Panc1 (cell line): ENCODE measurements at regions not wholly inside any gene's neighbourhood (a gene's known extent, or its start where the extent isn't known, plus 50 kb on each side); places are given as distances from the start of the nearest gene placed in this dataset.

Experiments used
- ATAC-seq: fragments of 200-7000 bp; cut with Tn5 transposase; 2 replicates; pipeline ENCODE4 v1.9.1; 2020; ENCODE audit warnings: mild to moderate bottlenecking, moderate library complexity
- BruUV-seq: library from RNA; stranded (reverse); fragments of 400-500 nt; replicated peaks from 2 replicates; lab custom pipeline; 2021; lab: Mats Ljungman, UMichigan
- CTCF ChIA-PET: fragments of 300-600 bp; sonication (Branson Sonifier 250); formaldehyde crosslinking; loops from one replicate; lab custom pipeline; 2022; ENCODE audit warnings: antibody characterized with exemption; lab: Charles Lee
- POLR2A ChIA-PET: fragments of 300-600 bp; sonication (Branson Sonifier 250); formaldehyde crosslinking; loops from one replicate; lab custom pipeline; 2022; ENCODE audit warnings: antibody characterized with exemption; lab: Charles Lee
- DNase-seq: peaks from one replicate; pipeline ENCODE4 v3.0.0-alpha.2; 2010; ENCODE audit warnings: low read depth, low spot score
- H3K27ac ChIP-seq: 2 replicates; pipeline ENCODE4 v1.5.1; 2011; ENCODE audit warnings: mild to moderate bottlenecking, low read length, inconsistent platforms
- H3K27me3 ChIP-seq: fragments of 200-500 bp; sonication (Bioruptor generic); 2 replicates; pipeline ENCODE4 v1.6.0; 2014; ENCODE audit warnings: low read length, inconsistent platforms; ENCODE audit not compliant: control insufficient read depth, insufficient read depth
- H3K36me3 ChIP-seq: fragments of 200-500 bp; sonication (Bioruptor generic); 2 replicates; pipeline ENCODE4 v1.5.1; 2014; ENCODE audit warnings: inconsistent platforms, mild to moderate bottlenecking, low read length, moderate library complexity; ENCODE audit not compliant: control insufficient read depth, insufficient read depth
- H3K4me1 ChIP-seq: 2 replicates; pipeline ENCODE4 v1.5.1; 2011; ENCODE audit warnings: inconsistent platforms, mild to moderate bottlenecking, low read length, moderate library complexity; ENCODE audit not compliant: control insufficient read depth, insufficient read depth
- H3K4me3 ChIP-seq, 2 experiments: 2 replicates each; pipeline ENCODE4 v1.5.1; 2011 to 2012; ENCODE audit warnings: low read depth in 2 of 2, low read length in 2 of 2, mild to moderate bottlenecking in 2 of 2, inconsistent platforms in 1 of 2, moderate library complexity in 1 of 2
- H3K9me3 ChIP-seq: fragments of 200-500 bp; sonication (Bioruptor generic); 2 replicates; pipeline ENCODE4 v1.5.1; 2014; ENCODE audit warnings: low read depth, mild to moderate bottlenecking, inconsistent platforms, low read length, moderate library complexity; ENCODE audit not compliant: control insufficient read depth, insufficient read depth
- POLR2AphosphoS5 ChIP-seq: IDR thresholded peaks from 2 replicates; pipeline ENCODE4 v1.6.1; 2012; ENCODE audit warnings: mild to moderate bottlenecking, low read depth, low read length, moderate library complexity
- SIN3A ChIP-seq: IDR thresholded peaks from 2 replicates; pipeline ENCODE4 v1.6.1; 2012; ENCODE audit warnings: low read depth, mild to moderate bottlenecking, low read length, moderate library complexity, borderline replicate concordance; ENCODE audit not compliant: insufficient read depth
- TCF7L2 ChIP-seq: IDR thresholded peaks from 2 replicates; pipeline ENCODE4 v1.6.1; 2011; ENCODE audit warnings: mild to moderate bottlenecking, low read depth, low read length, inconsistent platforms
- in situ Hi-C: cut with HindIII; loops from 2 replicates; pipeline ENCODE4 v1.10.0; 2016; ENCODE audit warnings: low sequenced_read_pairs, low pct_unique_long_range_greater_than_20kb
- intact Hi-C: fragments of 100-400 bp; cut with micrococcal nuclease; formaldehyde crosslinking; loops from one replicate; pipeline ENCODE4 v1.10.0; 2022; ENCODE audit not compliant: unreplicated experiment
- TF ChIP-seq, protein P1 (sequence below): fragments of 450-650 bp; IDR thresholded peaks from 2 replicates; pipeline ENCODE4 v1.5.1; 2017; ENCODE audit warnings: mild to moderate bottlenecking
- TF ChIP-seq, protein P2 (sequence below), 2 experiments: IDR thresholded peaks; 2 replicates each; pipeline ENCODE4 v1.6.1; 2011 to 2012; ENCODE audit warnings: low read depth in 2 of 2, control low read depth in 1 of 2, low read length in 1 of 2, mild to moderate bottlenecking in 1 of 2, moderate library complexity in 1 of 2; ENCODE audit not compliant: insufficient read depth in 1 of 2

DNA sequence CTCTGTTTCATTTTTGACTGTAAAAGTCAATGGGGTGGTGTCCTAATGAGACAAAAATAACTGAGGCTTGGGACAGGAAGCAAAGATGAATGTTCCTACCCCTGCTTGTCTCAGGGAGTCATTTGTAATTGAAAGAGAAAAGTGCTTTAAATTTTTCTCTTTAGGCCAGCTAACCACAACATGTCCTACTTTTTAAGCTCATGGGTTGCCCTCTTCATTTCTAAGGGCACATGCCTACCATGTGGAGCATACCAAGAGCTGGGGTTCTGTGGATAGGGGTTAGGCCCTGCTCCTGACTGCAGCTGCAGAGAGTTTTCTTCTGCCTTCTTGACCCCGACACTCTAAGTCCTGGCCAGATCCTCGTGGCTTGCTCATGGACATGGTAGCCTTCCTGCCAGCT, 96.8 kb upstream of the ARL4C start:
- no peaks in the 10 kb centered on the region for H3K9me3 ChIP-seq
- ChIA-PET POLR2A (no interaction called here), CTCF (no interaction called here)
- TF ChIP-seq TCF7L2 = no peak
- TF ChIP-seq, protein P1, sequence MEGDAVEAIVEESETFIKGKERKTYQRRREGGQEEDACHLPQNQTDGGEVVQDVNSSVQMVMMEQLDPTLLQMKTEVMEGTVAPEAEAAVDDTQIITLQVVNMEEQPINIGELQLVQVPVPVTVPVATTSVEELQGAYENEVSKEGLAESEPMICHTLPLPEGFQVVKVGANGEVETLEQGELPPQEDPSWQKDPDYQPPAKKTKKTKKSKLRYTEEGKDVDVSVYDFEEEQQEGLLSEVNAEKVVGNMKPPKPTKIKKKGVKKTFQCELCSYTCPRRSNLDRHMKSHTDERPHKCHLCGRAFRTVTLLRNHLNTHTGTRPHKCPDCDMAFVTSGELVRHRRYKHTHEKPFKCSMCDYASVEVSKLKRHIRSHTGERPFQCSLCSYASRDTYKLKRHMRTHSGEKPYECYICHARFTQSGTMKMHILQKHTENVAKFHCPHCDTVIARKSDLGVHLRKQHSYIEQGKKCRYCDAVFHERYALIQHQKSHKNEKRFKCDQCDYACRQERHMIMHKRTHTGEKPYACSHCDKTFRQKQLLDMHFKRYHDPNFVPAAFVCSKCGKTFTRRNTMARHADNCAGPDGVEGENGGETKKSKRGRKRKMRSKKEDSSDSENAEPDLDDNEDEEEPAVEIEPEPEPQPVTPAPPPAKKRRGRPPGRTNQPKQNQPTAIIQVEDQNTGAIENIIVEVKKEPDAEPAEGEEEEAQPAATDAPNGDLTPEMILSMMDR = no peak
- no peak for TF ChIP-seq SIN3A
- no peak for TF ChIP-seq POLR2AphosphoS5
- TF ChIP-seq, protein P2, sequence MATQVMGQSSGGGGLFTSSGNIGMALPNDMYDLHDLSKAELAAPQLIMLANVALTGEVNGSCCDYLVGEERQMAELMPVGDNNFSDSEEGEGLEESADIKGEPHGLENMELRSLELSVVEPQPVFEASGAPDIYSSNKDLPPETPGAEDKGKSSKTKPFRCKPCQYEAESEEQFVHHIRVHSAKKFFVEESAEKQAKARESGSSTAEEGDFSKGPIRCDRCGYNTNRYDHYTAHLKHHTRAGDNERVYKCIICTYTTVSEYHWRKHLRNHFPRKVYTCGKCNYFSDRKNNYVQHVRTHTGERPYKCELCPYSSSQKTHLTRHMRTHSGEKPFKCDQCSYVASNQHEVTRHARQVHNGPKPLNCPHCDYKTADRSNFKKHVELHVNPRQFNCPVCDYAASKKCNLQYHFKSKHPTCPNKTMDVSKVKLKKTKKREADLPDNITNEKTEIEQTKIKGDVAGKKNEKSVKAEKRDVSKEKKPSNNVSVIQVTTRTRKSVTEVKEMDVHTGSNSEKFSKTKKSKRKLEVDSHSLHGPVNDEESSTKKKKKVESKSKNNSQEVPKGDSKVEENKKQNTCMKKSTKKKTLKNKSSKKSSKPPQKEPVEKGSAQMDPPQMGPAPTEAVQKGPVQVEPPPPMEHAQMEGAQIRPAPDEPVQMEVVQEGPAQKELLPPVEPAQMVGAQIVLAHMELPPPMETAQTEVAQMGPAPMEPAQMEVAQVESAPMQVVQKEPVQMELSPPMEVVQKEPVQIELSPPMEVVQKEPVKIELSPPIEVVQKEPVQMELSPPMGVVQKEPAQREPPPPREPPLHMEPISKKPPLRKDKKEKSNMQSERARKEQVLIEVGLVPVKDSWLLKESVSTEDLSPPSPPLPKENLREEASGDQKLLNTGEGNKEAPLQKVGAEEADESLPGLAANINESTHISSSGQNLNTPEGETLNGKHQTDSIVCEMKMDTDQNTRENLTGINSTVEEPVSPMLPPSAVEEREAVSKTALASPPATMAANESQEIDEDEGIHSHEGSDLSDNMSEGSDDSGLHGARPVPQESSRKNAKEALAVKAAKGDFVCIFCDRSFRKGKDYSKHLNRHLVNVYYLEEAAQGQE (IDR thresholded peaks at IDR 0.05; ENCODE audit: insufficient read depth in 1 of 2, low read depth in 2 of 2, low read length in 1 of 2) = no peak
- intact Hi-C loops (no loop called here), in situ Hi-C loops (no loop called here)
- no peaks in the 10 kb centered on the region for H3K4me1 ChIP-seq
- no peak overlapping the region for H3K4me3 ChIP-seq
- no peaks in the 10 kb centered on the region for H3K36me3 ChIP-seq
- DNase-seq (no peak), ATAC-seq (no peak)
- no peak overlapping the region for H3K27ac ChIP-seq
- no TSS peak for BruUV-seq
- no peaks in the 10 kb centered on the region for H3K27me3 ChIP-seq

DNA sequence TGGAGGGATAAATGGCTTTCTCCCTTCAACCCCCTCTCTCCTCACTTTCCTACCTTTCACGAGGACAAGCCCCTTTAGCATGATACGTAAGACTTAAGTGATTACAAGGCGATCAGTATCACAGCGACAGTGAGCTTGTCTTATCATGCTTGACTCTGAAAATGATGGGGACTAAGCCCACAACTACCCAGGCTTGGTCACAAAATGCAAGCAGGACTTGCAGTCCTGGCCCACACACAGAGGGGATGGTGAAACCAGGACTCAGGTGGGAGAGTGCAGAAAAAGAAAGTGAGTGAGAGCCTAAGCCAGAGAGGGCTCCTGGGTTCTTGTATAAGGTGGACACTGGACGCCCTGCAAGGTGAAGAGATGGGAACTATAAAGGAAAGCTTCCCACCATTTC, 95.7 kb upstream of the ARL4C start:
- DNase-seq (no peak), ATAC-seq (no peak)
- no peaks in the 10 kb centered on the region for H3K36me3 ChIP-seq
- BruUV-seq = no TSS peak
- no peaks in the 10 kb centered on the region for H3K9me3 ChIP-seq
- in situ Hi-C loops = no loop called here
- H3K4me1 ChIP-seq = no peaks in the 10 kb centered on the region
- TF ChIP-seq TCF7L2 (no peak), POLR2AphosphoS5 (no peak), SIN3A (no peak)
- TF ChIP-seq, protein P2 (IDR thresholded peaks at IDR 0.05; ENCODE audit: insufficient read depth in 1 of 2, low read depth in 2 of 2, low read length in 1 of 2) = no peak
- TF ChIP-seq, protein P1 = no peak
- ChIA-PET POLR2A (interaction anchor here (0.7 kb wide), 1 partner anchor 550 kb away, joined by 3 read pairs; no protein-coding TSS in a partner anchor), CTCF (interaction anchor here (0.6 kb wide), 2 partner anchors 41 to 1405 kb away, joined by 3 read pairs; no protein-coding TSS in a partner anchor)
- H3K27me3 ChIP-seq = no peaks in the 10 kb centered on the region
- no peak overlapping the region for H3K4me3 ChIP-seq
- intact Hi-C loops = no loop called here
- no peak overlapping the region for H3K27ac ChIP-seq
